DMS153 (cell line): ENCODE measurements at regions not wholly inside any gene's neighbourhood (a gene's known extent, or its start where the extent isn't known, plus 50 kb on each side); places are given as distances from the start of the nearest gene placed in this dataset.

Experiments
- DNase-seq: peaks from one replicate; lab custom pipeline; 2025; lab: John Stamatoyannopoulos, UW

GRCh38 chr18:41540237-41540871, 414.7 kb upstream of the PIK3C3 start:
- no peak for DNase-seq

- DNase-seq, result no peak
Measured at GRCh38 chr18:41538751-41539150, 416.3 kb upstream of the PIK3C3 start.

GRCh38 chr18:41537666-41538065, 417.4 kb upstream of the PIK3C3 start:
- DNase-seq, result no peak

GRCh38 chr18:41532344-41533086, 422.5 kb upstream of the PIK3C3 start:
- no peak for DNase-seq

GRCh38 chr18:41530970-41531369, 424.1 kb upstream of the PIK3C3 start:
- DNase-seq, result no peak

GRCh38 chr18:41529093-41529492, 425.9 kb upstream of the PIK3C3 start:
- no peak for DNase-seq

- no peak for DNase-seq
Measured at GRCh38 chr18:41526054-41526453, 429.0 kb upstream of the PIK3C3 start.

GRCh38 chr18:41524674-41525470, 430.2 kb upstream of the PIK3C3 start:
- no peak for DNase-seq

GRCh38 chr18:41517142-41517541, 437.9 kb upstream of the PIK3C3 start:
- DNase-seq, result no peak

GRCh38 chr18:41513438-41513837, 441.6 kb upstream of the PIK3C3 start:
- no peak for DNase-seq

- no peak for DNase-seq
Measured at GRCh38 chr18:41504316-41504715, 450.7 kb upstream of the PIK3C3 start.

GRCh38 chr18:41501848-41502247, 453.2 kb upstream of the PIK3C3 start:
- DNase-seq, result no peak

- no peak for DNase-seq
Measured at GRCh38 chr18:41499345-41499744, 455.7 kb upstream of the PIK3C3 start.

- no peak for DNase-seq
Measured at GRCh38 chr18:41490861-41491260, 464.2 kb upstream of the PIK3C3 start.

GRCh38 chr18:41486575-41486974, 468.5 kb upstream of the PIK3C3 start:
- no peak for DNase-seq

- DNase-seq, result peak; percentile 31
Measured at GRCh38 chr18:41484069-41484468, 471.0 kb upstream of the PIK3C3 start.

GRCh38 chr18:41482501-41482900, 472.5 kb upstream of the PIK3C3 start:
- no peak for DNase-seq

- no peak for DNase-seq
Measured at GRCh38 chr18:41466436-41467160, 488.4 kb upstream of the PIK3C3 start.

- DNase-seq, result no peak
Measured at GRCh38 chr18:41465386-41465785, 489.6 kb upstream of the PIK3C3 start.

GRCh38 chr18:41464278-41464677, 490.8 kb upstream of the PIK3C3 start:
- DNase-seq, result no peak

GRCh38 chr18:41462946-41463345, 492.1 kb upstream of the PIK3C3 start:
- DNase-seq, result no peak

- no peak for DNase-seq
Measured at GRCh38 chr18:41461114-41461513, 493.9 kb upstream of the PIK3C3 start.
